ENCODE measurements at regions not wholly inside any gene's neighbourhood (a gene's known extent, or its start where the extent isn't known, plus 50 kb on each side); places are given as distances from the start of the nearest gene placed in this dataset.
"Not testable (repeated sequence)": the region's sequence is repeated elsewhere in the genome, so short reads cannot be mapped to it uniquely, and the experiment has no call there.

DNA sequence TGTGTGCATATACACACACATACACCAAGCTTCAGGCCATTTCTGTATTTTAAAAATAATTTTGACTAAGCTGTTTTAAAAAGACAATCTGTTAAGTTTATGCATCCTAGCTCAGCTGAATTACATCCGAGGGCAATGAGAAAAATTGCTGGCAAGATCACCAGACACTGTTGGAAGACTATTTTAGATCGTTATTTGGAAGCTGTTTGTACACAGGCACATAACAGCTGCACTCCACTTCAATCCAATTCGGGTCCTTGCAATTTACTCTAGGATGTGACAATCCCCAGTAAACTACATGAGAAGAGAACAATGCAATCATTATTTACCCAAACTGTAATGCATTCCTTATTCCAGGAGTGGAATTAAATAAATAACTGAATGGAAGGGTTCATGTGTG is 79.3 kb upstream of the RASA1 start:
- H3K27me3 Mint-ChIP-seq, result no peaks in the 10 kb centered on the region
- no peak overlapping the region for H3K4me3 Mint-ChIP-seq
- no peaks in the 10 kb centered on the region for H3K9me3 Mint-ChIP-seq
- H3K4me1 Mint-ChIP-seq, result peaks cover 9% of the 10 kb centered on the region
- no peak overlapping the region for H3K27ac Mint-ChIP-seq
- no peaks in the 10 kb centered on the region for H3K36me3 Mint-ChIP-seq (ENCODE audit: low read depth)
- ATAC-seq (no peak), DNase-seq (no peak)

DNA sequence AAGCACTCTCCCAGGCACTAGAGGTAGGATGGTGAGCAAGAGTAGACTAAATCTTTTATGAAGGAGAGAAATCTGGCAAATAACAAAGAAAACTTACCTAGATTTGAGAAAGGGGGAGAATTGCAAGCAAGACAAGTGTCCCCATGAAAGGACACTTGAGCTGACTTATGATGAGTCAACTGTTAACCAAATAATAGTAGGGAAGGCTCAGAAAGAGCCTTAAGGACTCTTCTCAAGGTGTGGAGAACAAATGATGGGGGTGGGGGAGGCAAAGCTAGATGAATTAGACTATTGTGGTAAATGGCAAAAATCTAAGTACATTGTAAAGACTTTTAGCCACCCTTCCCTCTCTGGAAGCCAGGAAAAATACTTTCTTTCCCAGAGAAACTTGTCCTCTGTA is 77.6 kb upstream of the RASA1 start:
- no peak for DNase-seq
- ATAC-seq, result no peak
- Mint-ChIP-seq H3K9me3 (no peaks in the 10 kb centered on the region), H3K36me3 (ENCODE audit: low read depth) (no peaks in the 10 kb centered on the region), H3K4me1 (peaks cover 20% of the 10 kb centered on the region), H3K4me3 (no peak overlapping the region), H3K27ac (no peak overlapping the region), H3K27me3 (no peaks in the 10 kb centered on the region)

DNA sequence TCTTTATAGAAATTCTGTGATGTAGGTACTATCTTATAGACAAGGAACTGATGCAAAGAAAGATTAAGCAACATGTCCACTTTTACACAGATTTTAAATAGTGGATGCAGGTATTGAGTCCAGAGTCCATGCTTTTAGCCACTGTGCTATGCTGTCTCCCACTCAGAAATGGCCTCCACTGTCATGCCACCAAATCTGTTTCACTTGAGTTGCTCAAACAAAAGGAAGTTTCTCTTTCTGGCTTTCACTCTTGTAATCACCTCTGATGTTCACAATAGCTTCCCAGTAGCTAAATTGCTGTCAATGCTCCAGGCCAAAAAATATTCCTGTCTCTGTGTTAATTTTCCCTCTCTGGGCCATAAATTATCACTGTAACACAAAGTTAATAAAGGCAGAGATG is 77.0 kb upstream of the RASA1 start:
- Mint-ChIP-seq H3K27me3 (no peaks in the 10 kb centered on the region), H3K27ac (no peak overlapping the region), H3K9me3 (no peaks in the 10 kb centered on the region), H3K4me1 (peaks cover 27% of the 10 kb centered on the region), H3K36me3 (ENCODE audit: low read depth) (no peaks in the 10 kb centered on the region), H3K4me3 (no peak overlapping the region)
- ATAC-seq, result no peak
- no peak for DNase-seq

DNA sequence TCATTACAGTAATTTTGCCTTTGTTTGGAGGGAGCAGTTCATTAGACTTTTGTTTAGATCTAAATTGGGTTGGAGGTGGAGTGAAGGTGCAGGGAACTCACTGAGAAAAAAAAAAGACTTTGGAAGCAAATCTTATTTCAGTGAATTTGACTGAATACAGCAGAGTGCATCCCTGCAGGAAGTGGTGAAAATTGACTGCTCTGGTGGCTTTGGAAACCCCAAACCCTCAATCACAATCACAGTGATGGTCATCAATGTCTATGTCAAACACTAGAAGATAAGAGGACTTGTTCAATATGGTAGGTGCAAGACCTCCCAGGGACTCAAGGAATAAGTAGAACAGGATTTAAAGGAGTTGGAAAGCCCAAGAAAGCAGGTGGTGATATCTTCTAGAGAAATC is 76.0 kb upstream of the RASA1 start:
- Mint-ChIP-seq H3K27me3 (no peaks in the 10 kb centered on the region), H3K4me3 (no peak overlapping the region), H3K36me3 (ENCODE audit: low read depth) (no peaks in the 10 kb centered on the region), H3K4me1 (peaks cover 30% of the 10 kb centered on the region), H3K27ac (no peak overlapping the region), H3K9me3 (no peaks in the 10 kb centered on the region)
- no peak for DNase-seq
- ATAC-seq, result no peak

DNA sequence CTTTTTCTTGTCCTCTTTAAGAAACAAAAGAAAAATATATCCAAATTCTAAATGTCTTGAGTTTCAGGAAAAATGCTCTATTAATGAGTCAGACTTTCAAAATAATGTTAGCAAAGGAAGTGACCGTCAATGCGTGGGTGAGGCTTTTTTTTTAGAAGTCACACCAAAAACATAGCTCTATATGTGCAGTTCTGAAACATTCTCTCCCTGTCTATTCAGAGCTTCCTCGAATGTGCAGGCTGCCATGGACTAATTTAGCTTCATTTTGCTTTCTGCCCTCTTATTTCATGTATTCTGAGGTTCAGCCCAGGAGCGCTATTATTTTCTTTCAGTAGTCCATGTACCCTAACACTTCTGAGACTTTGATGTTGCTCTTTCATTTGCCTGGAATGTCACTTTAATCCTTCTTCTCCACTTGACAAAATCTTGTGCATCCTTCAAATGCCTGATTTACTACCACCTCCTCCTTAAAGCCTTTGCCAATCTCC is 72.5 kb upstream of the RASA1 start:
- peak; percentile 76 for ATAC-seq
- Mint-ChIP-seq H3K4me3 (peak overlapping the region; percentile 18), H3K9me3 (peaks cover 1% of the 10 kb centered on the region), H3K4me1 (peaks cover 29% of the 10 kb centered on the region), H3K27ac (peak overlapping the region; percentile 36), H3K27me3 (no peaks in the 10 kb centered on the region), H3K36me3 (ENCODE audit: low read depth) (no peaks in the 10 kb centered on the region)
- peak; percentile 23 for DNase-seq

DNA sequence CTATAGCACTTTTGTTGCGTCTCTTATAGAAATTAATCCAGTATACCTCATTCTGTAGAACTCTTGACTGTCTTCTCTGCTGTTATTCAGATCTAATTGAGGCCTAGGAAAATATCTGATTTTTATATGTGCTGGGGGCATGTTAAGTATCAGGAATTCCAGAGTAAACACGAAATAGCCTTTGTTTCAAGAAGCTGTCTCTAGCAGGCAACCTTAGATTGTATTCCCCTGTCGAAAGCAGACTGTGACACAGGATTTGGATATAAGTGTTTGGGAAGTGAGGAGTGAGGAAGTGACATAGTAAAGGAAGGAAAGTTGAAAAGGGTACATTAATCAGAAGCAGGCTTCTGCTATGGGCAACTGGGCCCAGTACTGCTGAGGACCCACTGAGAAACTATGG is 72.1 kb upstream of the RASA1 start:
- ATAC-seq (no peak), DNase-seq (no peak)
- no peak overlapping the region for H3K4me3 Mint-ChIP-seq
- peak overlapping the region; percentile 36 for H3K27ac Mint-ChIP-seq
- H3K36me3 Mint-ChIP-seq (ENCODE audit: low read depth), result no peaks in the 10 kb centered on the region
- peaks cover 27% of the 10 kb centered on the region for H3K4me1 Mint-ChIP-seq
- no peaks in the 10 kb centered on the region for H3K27me3 Mint-ChIP-seq
- H3K9me3 Mint-ChIP-seq, result peaks cover 6% of the 10 kb centered on the region

DNA sequence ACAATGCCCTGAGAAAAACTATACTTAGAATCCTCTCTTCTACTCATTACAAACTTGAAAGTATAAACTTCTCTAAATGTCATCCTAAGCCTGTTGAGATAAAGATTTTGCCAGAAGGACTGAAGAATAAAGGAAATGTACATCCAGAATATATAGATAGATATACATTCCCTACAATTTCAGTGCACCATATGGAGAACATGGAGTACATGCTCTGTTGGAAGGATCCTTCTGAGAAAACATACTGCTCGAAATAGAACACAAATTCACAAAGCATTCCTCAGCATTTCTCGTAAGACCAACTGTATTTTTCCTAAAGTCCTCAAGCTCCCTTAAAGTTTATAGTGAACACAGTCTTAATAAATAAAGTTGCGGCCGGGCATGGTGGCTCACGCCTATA is 69.7 kb upstream of the RASA1 start:
- DNase-seq (no peak), ATAC-seq (no peak)
- Mint-ChIP-seq H3K4me1 (peaks cover 22% of the 10 kb centered on the region), H3K27me3 (no peaks in the 10 kb centered on the region), H3K27ac (no peak overlapping the region), H3K4me3 (no peak overlapping the region), H3K9me3 (peaks cover 10% of the 10 kb centered on the region), H3K36me3 (ENCODE audit: low read depth) (no peaks in the 10 kb centered on the region)

DNA sequence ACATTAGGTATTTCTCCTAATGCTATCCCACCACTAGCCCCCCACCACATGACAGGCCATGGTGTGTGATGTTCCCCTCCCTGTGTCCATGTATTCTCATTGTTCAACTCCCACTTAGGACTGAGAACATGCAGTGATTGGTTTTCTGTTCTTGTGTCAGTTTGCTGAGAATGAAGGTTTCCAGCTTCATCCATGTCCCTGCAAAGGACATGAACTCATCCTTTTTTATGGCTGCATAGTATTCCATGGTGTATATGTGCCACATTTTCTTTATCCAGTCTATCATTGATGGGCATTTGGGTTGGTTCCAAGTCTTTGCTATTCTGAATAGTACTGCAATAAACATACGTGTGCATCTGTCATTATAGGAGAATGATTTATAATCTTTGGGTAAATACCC is 68.4 kb upstream of the RASA1 start:
- not testable (repeated sequence) for H3K36me3 Mint-ChIP-seq (ENCODE audit: low read depth); DNase-seq; H3K27ac Mint-ChIP-seq; H3K4me3 Mint-ChIP-seq; ATAC-seq; H3K27me3 Mint-ChIP-seq
- peaks cover 14% of the 10 kb centered on the region for H3K9me3 Mint-ChIP-seq
- peaks cover 16% of the 10 kb centered on the region for H3K4me1 Mint-ChIP-seq

DNA sequence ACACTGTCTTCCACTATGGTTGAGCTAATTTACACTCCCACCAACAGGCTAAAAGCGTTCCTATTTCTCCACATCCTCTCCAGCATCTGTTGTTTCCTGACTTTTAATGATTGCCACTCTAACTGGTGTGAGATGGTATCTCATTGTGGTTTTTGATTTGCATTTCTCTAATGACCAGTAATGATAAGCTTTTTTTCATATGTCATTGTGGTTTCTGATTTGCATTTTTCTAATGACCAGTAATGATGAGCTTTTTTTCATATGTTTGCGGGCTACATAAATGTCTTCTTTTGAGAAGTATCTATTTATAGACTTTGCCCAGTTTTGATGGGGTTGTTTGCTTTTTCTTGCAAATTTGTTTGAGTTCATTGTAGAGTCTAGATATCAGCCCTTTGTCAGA is 68.0 kb upstream of the RASA1 start:
- not testable (repeated sequence) for H3K4me3 Mint-ChIP-seq; H3K36me3 Mint-ChIP-seq (ENCODE audit: low read depth); H3K27ac Mint-ChIP-seq; DNase-seq; H3K27me3 Mint-ChIP-seq; ATAC-seq
- H3K9me3 Mint-ChIP-seq, result peaks cover 14% of the 10 kb centered on the region
- H3K4me1 Mint-ChIP-seq, result peaks cover 13% of the 10 kb centered on the region

DNA sequence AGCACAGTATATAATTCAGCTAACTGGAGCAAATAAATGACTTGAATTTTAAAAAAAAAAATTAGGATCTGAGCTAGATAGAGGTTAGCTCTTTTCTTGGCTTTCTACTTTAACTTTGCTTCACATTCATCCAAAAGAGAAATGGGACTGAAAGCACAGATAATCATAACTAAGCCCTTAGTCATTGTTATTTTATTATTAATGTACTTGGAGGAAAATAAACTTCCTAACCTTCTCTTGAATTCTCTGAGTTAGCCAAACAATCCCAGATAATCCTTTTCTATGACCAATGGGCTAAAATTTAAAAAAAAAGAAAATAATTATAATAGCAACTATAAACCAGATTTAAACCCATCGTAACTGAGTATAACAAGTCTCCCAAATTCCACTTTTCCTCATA is 57.6 kb upstream of the RASA1 start:
- DNase-seq (no peak), ATAC-seq (no peak)
- Mint-ChIP-seq H3K36me3 (ENCODE audit: low read depth) (no peaks in the 10 kb centered on the region), H3K4me1 (peaks cover 7% of the 10 kb centered on the region), H3K27me3 (no peaks in the 10 kb centered on the region), H3K4me3 (no peak overlapping the region), H3K27ac (no peak overlapping the region), H3K9me3 (no peaks in the 10 kb centered on the region)

DNA sequence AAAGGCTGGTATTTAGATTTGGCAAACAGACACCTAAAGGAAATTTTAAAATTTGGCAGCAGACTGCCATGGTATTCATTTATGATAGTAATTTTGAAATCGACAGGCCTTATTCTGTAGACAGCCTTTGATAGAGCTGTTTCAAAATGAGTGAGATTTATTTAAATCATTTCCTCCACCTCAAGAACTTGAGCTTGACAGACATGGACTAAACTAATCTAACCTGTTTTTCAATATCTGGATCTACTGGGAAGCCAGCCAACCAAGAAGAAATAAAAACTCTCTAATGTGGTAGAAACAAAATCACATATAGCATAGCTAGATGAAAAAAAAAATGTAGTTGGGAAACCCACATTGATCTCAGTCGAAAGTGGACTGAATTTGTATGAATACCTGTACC is 56.9 kb upstream of the RASA1 start:
- Mint-ChIP-seq H3K4me3 (no peak overlapping the region), H3K36me3 (ENCODE audit: low read depth) (no peaks in the 10 kb centered on the region), H3K27ac (no peak overlapping the region), H3K27me3 (no peaks in the 10 kb centered on the region), H3K9me3 (no peaks in the 10 kb centered on the region), H3K4me1 (peaks cover 9% of the 10 kb centered on the region)
- ATAC-seq (no peak), DNase-seq (no peak)

DNA sequence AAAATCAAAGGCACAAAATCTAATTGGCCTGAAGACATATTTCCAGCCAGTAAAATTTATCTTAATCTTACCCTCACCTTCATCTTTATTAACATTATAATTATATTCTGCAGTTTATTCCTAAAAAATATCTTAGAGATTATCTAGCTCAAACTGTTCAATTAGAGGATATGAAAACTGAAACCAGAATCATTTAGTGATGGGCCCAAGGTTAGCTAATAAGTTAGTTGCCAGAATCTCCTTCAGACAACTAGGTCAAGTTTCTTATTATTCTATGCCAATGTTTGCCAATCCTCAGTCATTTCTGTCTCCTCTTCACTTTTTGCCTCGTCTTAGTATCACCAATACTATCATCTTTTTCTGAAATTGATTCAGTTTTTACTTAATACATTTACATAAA is 56.0 kb upstream of the RASA1 start:
- no peak overlapping the region for H3K4me3 Mint-ChIP-seq

DNA sequence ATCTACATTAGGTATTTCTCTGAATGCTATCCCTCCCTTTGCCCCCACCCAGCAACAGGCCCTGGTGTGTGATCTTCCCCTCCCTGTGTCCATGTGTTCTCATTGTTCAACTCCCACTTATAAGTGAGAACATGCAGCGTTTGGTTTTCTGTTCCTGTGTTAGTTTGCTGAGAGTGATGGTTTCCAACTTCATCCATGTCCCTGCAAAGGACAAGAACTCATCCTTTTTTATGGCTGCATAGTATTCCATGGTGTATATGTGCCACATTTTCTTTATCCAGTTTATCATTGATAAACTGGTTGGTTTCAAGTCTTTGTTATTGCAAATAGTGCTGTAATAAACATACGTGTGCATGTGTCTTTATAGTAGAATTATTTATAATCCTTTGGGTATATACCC is 55.5 kb upstream of the RASA1 start:
- H3K4me3 Mint-ChIP-seq; DNase-seq; H3K4me1 Mint-ChIP-seq; H3K27ac Mint-ChIP-seq; ATAC-seq; H3K36me3 Mint-ChIP-seq (ENCODE audit: low read depth); H3K27me3 Mint-ChIP-seq; H3K9me3 Mint-ChIP-seq: not testable (repeated sequence)

More for the DNA sequence above, 56.0 kb upstream of the RASA1 start:
- Mint-ChIP-seq H3K4me1 (peaks cover 9% of the 10 kb centered on the region), H3K27ac (no peak overlapping the region), H3K27me3 (no peaks in the 10 kb centered on the region), H3K36me3 (ENCODE audit: low read depth) (no peaks in the 10 kb centered on the region), H3K9me3 (no peaks in the 10 kb centered on the region)
- ATAC-seq (no peak), DNase-seq (no peak)

DNA sequence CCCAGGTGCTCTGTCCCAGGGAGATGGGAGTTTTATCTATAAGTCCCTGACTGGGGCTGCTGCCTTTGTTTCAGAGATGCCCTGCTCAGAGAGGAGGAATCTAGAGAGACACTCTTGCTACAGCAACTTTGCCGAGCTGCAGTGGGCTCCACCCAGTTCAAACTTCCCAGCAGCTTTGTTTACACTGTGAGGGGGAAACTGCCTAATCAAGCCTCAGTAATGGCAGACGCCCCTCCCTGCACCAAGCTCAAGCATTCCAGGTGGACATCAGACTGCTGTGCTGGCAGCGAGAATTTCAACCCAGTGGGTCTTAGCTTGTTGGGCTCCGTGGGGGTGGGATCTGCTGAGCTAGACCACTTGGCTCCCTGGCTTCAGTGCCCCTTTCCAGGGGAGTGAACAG is 50.2 kb upstream of the RASA1 start:
- not testable (repeated sequence) for ATAC-seq; H3K27ac Mint-ChIP-seq; H3K27me3 Mint-ChIP-seq; H3K4me3 Mint-ChIP-seq; H3K9me3 Mint-ChIP-seq; H3K36me3 Mint-ChIP-seq (ENCODE audit: low read depth); DNase-seq; H3K4me1 Mint-ChIP-seq
